Astrocyte of the spinal cord (primary cell): ENCODE measurements at regions not wholly inside any gene's neighbourhood (a gene's known extent, or its start where the extent isn't known, plus 50 kb on each side); places are given as distances from the start of the nearest gene placed in this dataset.

ENCODE experiments used
- DNase-seq: peaks from one replicate; pipeline ENCODE4 v3.0.0; 2011; ENCODE audit warnings: low read depth, low spot score
- H3K4me3 ChIP-seq: 2 replicates; pipeline ENCODE4 v1.5.1; 2011; ENCODE audit warnings: low read depth, mild to moderate bottlenecking, low read length, moderate library complexity
- CTCF ChIP-seq: IDR thresholded peaks from 2 replicates; pipeline ENCODE4 v1.5.1; 2012; ENCODE audit warnings: low read depth, mild to moderate bottlenecking, low read length, inconsistent platforms
- in situ Hi-C: cut with HindIII; loops from 2 replicates; pipeline ENCODE4 v1.10.0; 2017; ENCODE audit warnings: low sequenced_read_pairs

- no peak overlapping the region for H3K4me3 ChIP-seq
- no peak for TF ChIP-seq CTCF
Measured at GRCh38 chr5:168110384-168110783, 181.1 kb upstream of the WWC1 start.

GRCh38 chr5:168110870-168111832 is 180.3 kb upstream of the WWC1 start:
- no peak for DNase-seq
- in situ Hi-C loops, result no loop called here
- no peak for TF ChIP-seq CTCF
- H3K4me3 ChIP-seq, result no peak overlapping the region

More at GRCh38 chr5:168110384-168110783, 181.1 kb upstream of the WWC1 start:
- in situ Hi-C loops, result no loop called here
- no peak for DNase-seq

GRCh38 chr5:168114444-168115017 is 176.9 kb upstream of the WWC1 start:
- peak; percentile 36 for DNase-seq
- in situ Hi-C loops, result no loop called here
- peak; percentile 80 for TF ChIP-seq CTCF
- no peak overlapping the region for H3K4me3 ChIP-seq

GRCh38 chr5:168117469-168117868 is 174.0 kb upstream of the WWC1 start:
- in situ Hi-C loops, result no loop called here
- no peak for DNase-seq
- no peak for TF ChIP-seq CTCF
- H3K4me3 ChIP-seq, result no peak overlapping the region

GRCh38 chr5:168118042-168118668 is 173.3 kb upstream of the WWC1 start:
- no peak for DNase-seq
- in situ Hi-C loops, result no loop called here
- TF ChIP-seq CTCF, result no peak
- H3K4me3 ChIP-seq, result no peak overlapping the region

GRCh38 chr5:168120401-168121137 is 170.9 kb upstream of the WWC1 start:
- no peak for DNase-seq
- in situ Hi-C loops, result no loop called here
- no peak for TF ChIP-seq CTCF
- H3K4me3 ChIP-seq, result no peak overlapping the region
